GM21528 (cell line): ENCODE measurements at regions not wholly inside any gene's neighbourhood (a gene's known extent, or its start where the extent isn't known, plus 50 kb on each side); places are given as distances from the start of the nearest gene placed in this dataset.

Experiments used
- ATAC-seq: cut with Tn5 transposase; IDR thresholded peaks from one replicate; pipeline ENCODE4 v1.9.1; 2021; ENCODE audit warnings: mild to moderate bottlenecking, moderate library complexity; ENCODE audit not compliant: unreplicated experiment, low FRiP score

GRCh38 chr2:122094557-122094956 is 339.1 kb downstream of the TSN start:
- ATAC-seq, result no peak

GRCh38 chr2:122096761-122097160 is 341.3 kb downstream of the TSN start:
- no peak for ATAC-seq

GRCh38 chr2:122098306-122098705 is 342.9 kb downstream of the TSN start:
- ATAC-seq, result no peak

- no peak for ATAC-seq
Measured at GRCh38 chr2:122100346-122100745, 344.9 kb downstream of the TSN start.

GRCh38 chr2:122100756-122101155 is 345.3 kb downstream of the TSN start:
- ATAC-seq, result no peak

GRCh38 chr2:122101319-122101718 is 345.9 kb downstream of the TSN start:
- ATAC-seq, result no peak

- ATAC-seq, result no peak
Measured at GRCh38 chr2:122105171-122105876, 349.9 kb downstream of the TSN start.

GRCh38 chr2:122105877-122106206 is 350.4 kb downstream of the TSN start:
- ATAC-seq, result no peak

GRCh38 chr2:122108186-122108585 is 352.7 kb downstream of the TSN start:
- ATAC-seq, result no peak

GRCh38 chr2:122112216-122113005 is 357.0 kb downstream of the TSN start:
- ATAC-seq, result no peak

GRCh38 chr2:122114421-122114820 is 359.0 kb downstream of the TSN start:
- no peak for ATAC-seq

GRCh38 chr2:122117371-122117770 is 361.9 kb downstream of the TSN start:
- no peak for ATAC-seq

GRCh38 chr2:122129399-122129798 is 373.9 kb downstream of the TSN start:
- ATAC-seq, result no peak

- no peak for ATAC-seq
Measured at GRCh38 chr2:122132147-122132691, 376.8 kb downstream of the TSN start.

- no peak for ATAC-seq
Measured at GRCh38 chr2:122135021-122135937, 379.8 kb downstream of the TSN start.

- no peak for ATAC-seq
Measured at GRCh38 chr2:122136056-122136455, 380.6 kb downstream of the TSN start.

GRCh38 chr2:122138561-122138960 is 383.1 kb downstream of the TSN start:
- no peak for ATAC-seq

GRCh38 chr2:122139739-122140420 is 384.4 kb downstream of the TSN start:
- no peak for ATAC-seq

- ATAC-seq, result no peak
Measured at GRCh38 chr2:122144884-122145283, 389.4 kb downstream of the TSN start.

GRCh38 chr2:122145856-122146255 is 390.4 kb downstream of the TSN start:
- no peak for ATAC-seq
